Panc1 (cell line): ENCODE measurements at regions not wholly inside any gene's neighbourhood (a gene's known extent, or its start where the extent isn't known, plus 50 kb on each side); places are given as distances from the start of the nearest gene placed in this dataset.

ENCODE experiments used
- ATAC-seq: fragments of 200-7000 bp; cut with Tn5 transposase; 2 replicates; pipeline ENCODE4 v1.9.1; 2020; ENCODE audit warnings: mild to moderate bottlenecking, moderate library complexity
- BruUV-seq: library from RNA; stranded (reverse); fragments of 400-500 nt; replicated peaks from 2 replicates; lab custom pipeline; 2021; lab: Mats Ljungman, UMichigan
- CTCF ChIA-PET: fragments of 300-600 bp; sonication (Branson Sonifier 250); formaldehyde crosslinking; loops from one replicate; lab custom pipeline; 2022; ENCODE audit warnings: antibody characterized with exemption; lab: Charles Lee
- POLR2A ChIA-PET: fragments of 300-600 bp; sonication (Branson Sonifier 250); formaldehyde crosslinking; loops from one replicate; lab custom pipeline; 2022; ENCODE audit warnings: antibody characterized with exemption; lab: Charles Lee
- DNase-seq: peaks from one replicate; pipeline ENCODE4 v3.0.0-alpha.2; 2010; ENCODE audit warnings: low read depth, low spot score
- H3K27ac ChIP-seq: 2 replicates; pipeline ENCODE4 v1.5.1; 2011; ENCODE audit warnings: mild to moderate bottlenecking, low read length, inconsistent platforms
- H3K27me3 ChIP-seq: fragments of 200-500 bp; sonication (Bioruptor generic); 2 replicates; pipeline ENCODE4 v1.6.0; 2014; ENCODE audit warnings: low read length, inconsistent platforms; ENCODE audit not compliant: control insufficient read depth, insufficient read depth
- H3K36me3 ChIP-seq: fragments of 200-500 bp; sonication (Bioruptor generic); 2 replicates; pipeline ENCODE4 v1.5.1; 2014; ENCODE audit warnings: inconsistent platforms, mild to moderate bottlenecking, low read length, moderate library complexity; ENCODE audit not compliant: control insufficient read depth, insufficient read depth
- H3K4me1 ChIP-seq: 2 replicates; pipeline ENCODE4 v1.5.1; 2011; ENCODE audit warnings: inconsistent platforms, mild to moderate bottlenecking, low read length, moderate library complexity; ENCODE audit not compliant: control insufficient read depth, insufficient read depth
- H3K4me3 ChIP-seq, 2 experiments: 2 replicates each; pipeline ENCODE4 v1.5.1; 2011 to 2012; ENCODE audit warnings: low read depth in 2 of 2, low read length in 2 of 2, mild to moderate bottlenecking in 2 of 2, inconsistent platforms in 1 of 2, moderate library complexity in 1 of 2
- H3K9me3 ChIP-seq: fragments of 200-500 bp; sonication (Bioruptor generic); 2 replicates; pipeline ENCODE4 v1.5.1; 2014; ENCODE audit warnings: low read depth, mild to moderate bottlenecking, inconsistent platforms, low read length, moderate library complexity; ENCODE audit not compliant: control insufficient read depth, insufficient read depth
- POLR2AphosphoS5 ChIP-seq: IDR thresholded peaks from 2 replicates; pipeline ENCODE4 v1.6.1; 2012; ENCODE audit warnings: mild to moderate bottlenecking, low read depth, low read length, moderate library complexity
- SIN3A ChIP-seq: IDR thresholded peaks from 2 replicates; pipeline ENCODE4 v1.6.1; 2012; ENCODE audit warnings: low read depth, mild to moderate bottlenecking, low read length, moderate library complexity, borderline replicate concordance; ENCODE audit not compliant: insufficient read depth
- TCF7L2 ChIP-seq: IDR thresholded peaks from 2 replicates; pipeline ENCODE4 v1.6.1; 2011; ENCODE audit warnings: mild to moderate bottlenecking, low read depth, low read length, inconsistent platforms
- in situ Hi-C: cut with HindIII; loops from 2 replicates; pipeline ENCODE4 v1.10.0; 2016; ENCODE audit warnings: low sequenced_read_pairs, low pct_unique_long_range_greater_than_20kb
- intact Hi-C: fragments of 100-400 bp; cut with micrococcal nuclease; formaldehyde crosslinking; loops from one replicate; pipeline ENCODE4 v1.10.0; 2022; ENCODE audit not compliant: unreplicated experiment
- TF ChIP-seq, protein P1 (sequence below): fragments of 450-650 bp; IDR thresholded peaks from 2 replicates; pipeline ENCODE4 v1.5.1; 2017; ENCODE audit warnings: mild to moderate bottlenecking
- TF ChIP-seq, protein P2 (sequence below), 2 experiments: IDR thresholded peaks; 2 replicates each; pipeline ENCODE4 v1.6.1; 2011 to 2012; ENCODE audit warnings: low read depth in 2 of 2, control low read depth in 1 of 2, low read length in 1 of 2, mild to moderate bottlenecking in 1 of 2, moderate library complexity in 1 of 2; ENCODE audit not compliant: insufficient read depth in 1 of 2

DNA sequence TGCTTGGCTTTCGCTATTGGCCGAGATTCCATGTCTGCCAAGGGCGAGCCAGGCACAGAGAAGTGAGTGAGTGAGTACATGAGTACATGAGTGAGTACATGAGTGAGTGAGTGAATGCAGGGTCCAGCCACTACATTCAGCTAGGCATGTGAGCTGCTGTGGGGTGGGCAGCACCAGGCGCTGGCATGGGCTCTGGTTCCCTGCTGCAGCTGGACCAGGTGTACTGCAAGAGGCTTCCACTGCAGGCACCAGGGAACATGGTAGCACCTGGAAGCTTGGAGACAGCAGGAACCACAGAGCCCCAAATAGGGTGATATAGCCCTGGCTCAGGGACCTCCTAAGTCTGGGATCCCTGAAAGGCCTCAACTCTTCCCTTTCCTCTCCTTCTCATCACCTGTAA is 330.2 kb downstream of the USP25 start:
- Histone ChIP-seq H3K27me3 (no peaks in the 10 kb centered on the region), H3K9me3 (no peaks in the 10 kb centered on the region), H3K4me3 (no peak overlapping the region), H3K4me1 (no peaks in the 10 kb centered on the region), H3K36me3 (no peaks in the 10 kb centered on the region), H3K27ac (no peak overlapping the region)
- TF ChIP-seq, protein P1, sequence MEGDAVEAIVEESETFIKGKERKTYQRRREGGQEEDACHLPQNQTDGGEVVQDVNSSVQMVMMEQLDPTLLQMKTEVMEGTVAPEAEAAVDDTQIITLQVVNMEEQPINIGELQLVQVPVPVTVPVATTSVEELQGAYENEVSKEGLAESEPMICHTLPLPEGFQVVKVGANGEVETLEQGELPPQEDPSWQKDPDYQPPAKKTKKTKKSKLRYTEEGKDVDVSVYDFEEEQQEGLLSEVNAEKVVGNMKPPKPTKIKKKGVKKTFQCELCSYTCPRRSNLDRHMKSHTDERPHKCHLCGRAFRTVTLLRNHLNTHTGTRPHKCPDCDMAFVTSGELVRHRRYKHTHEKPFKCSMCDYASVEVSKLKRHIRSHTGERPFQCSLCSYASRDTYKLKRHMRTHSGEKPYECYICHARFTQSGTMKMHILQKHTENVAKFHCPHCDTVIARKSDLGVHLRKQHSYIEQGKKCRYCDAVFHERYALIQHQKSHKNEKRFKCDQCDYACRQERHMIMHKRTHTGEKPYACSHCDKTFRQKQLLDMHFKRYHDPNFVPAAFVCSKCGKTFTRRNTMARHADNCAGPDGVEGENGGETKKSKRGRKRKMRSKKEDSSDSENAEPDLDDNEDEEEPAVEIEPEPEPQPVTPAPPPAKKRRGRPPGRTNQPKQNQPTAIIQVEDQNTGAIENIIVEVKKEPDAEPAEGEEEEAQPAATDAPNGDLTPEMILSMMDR, result no peak
- TF ChIP-seq POLR2AphosphoS5 (no peak), SIN3A (no peak), TCF7L2 (no peak)
- TF ChIP-seq, protein P2, sequence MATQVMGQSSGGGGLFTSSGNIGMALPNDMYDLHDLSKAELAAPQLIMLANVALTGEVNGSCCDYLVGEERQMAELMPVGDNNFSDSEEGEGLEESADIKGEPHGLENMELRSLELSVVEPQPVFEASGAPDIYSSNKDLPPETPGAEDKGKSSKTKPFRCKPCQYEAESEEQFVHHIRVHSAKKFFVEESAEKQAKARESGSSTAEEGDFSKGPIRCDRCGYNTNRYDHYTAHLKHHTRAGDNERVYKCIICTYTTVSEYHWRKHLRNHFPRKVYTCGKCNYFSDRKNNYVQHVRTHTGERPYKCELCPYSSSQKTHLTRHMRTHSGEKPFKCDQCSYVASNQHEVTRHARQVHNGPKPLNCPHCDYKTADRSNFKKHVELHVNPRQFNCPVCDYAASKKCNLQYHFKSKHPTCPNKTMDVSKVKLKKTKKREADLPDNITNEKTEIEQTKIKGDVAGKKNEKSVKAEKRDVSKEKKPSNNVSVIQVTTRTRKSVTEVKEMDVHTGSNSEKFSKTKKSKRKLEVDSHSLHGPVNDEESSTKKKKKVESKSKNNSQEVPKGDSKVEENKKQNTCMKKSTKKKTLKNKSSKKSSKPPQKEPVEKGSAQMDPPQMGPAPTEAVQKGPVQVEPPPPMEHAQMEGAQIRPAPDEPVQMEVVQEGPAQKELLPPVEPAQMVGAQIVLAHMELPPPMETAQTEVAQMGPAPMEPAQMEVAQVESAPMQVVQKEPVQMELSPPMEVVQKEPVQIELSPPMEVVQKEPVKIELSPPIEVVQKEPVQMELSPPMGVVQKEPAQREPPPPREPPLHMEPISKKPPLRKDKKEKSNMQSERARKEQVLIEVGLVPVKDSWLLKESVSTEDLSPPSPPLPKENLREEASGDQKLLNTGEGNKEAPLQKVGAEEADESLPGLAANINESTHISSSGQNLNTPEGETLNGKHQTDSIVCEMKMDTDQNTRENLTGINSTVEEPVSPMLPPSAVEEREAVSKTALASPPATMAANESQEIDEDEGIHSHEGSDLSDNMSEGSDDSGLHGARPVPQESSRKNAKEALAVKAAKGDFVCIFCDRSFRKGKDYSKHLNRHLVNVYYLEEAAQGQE (IDR thresholded peaks at IDR 0.05; ENCODE audit: insufficient read depth in 1 of 2, low read depth in 2 of 2, low read length in 1 of 2), result no peak
- in situ Hi-C loops (no loop called here), intact Hi-C loops (no loop called here)
- DNase-seq, result no peak
- ChIA-PET CTCF (no interaction called here), POLR2A (no interaction called here)
- no TSS peak for BruUV-seq
- no peak for ATAC-seq

DNA sequence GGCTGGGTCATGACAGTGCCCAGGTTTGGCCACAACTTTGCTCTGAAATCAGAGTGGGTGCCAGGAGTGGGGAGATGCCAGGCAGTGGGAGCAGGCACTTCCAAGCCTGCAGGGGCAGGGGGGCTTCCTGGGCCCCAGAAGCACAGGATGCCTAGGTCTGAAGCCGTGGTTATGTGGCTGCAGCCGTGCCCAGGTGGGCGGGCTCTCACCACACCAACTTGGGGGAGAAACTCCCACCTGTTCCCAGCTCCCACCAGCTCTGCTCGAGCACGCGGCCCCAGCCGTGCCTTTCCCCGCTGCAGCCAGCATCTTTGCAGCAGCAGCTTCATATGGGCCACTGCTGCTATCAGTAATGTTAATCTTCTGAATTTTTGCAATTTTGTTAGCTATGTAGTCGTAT is 331.4 kb downstream of the USP25 start:
- Histone ChIP-seq H3K9me3 (no peaks in the 10 kb centered on the region), H3K4me3 (no peak overlapping the region), H3K27ac (no peak overlapping the region), H3K27me3 (no peaks in the 10 kb centered on the region), H3K4me1 (no peaks in the 10 kb centered on the region), H3K36me3 (no peaks in the 10 kb centered on the region)
- no TSS peak for BruUV-seq
- in situ Hi-C loops, result no loop called here
- CTCF ChIA-PET, result no interaction called here
- TF ChIP-seq TCF7L2 (no peak), POLR2AphosphoS5 (no peak), SIN3A (no peak)
- TF ChIP-seq, protein P1, result no peak
- TF ChIP-seq, protein P2 (IDR thresholded peaks at IDR 0.05; ENCODE audit: insufficient read depth in 1 of 2, low read depth in 2 of 2, low read length in 1 of 2), result no peak
- no peak for ATAC-seq
- POLR2A ChIA-PET, result no interaction called here
- intact Hi-C loops, result no loop called here
- no peak for DNase-seq
